Mucosa of rectum (tissue), 2 donors: ENCODE measurements at regions not wholly inside any gene's neighbourhood (a gene's known extent, or its start where the extent isn't known, plus 50 kb on each side); places are given as distances from the start of the nearest gene placed in this dataset.

Experiments used
- H3K27ac ChIP-seq, 2 donors: one replicate each; pipeline ENCODE4 v1.7.0; 2013; ENCODE audit warnings: inconsistent platforms in 2 of 2, low read depth in 2 of 2, low read length in 2 of 2
- H3K27me3 ChIP-seq, 2 donors: one replicate each; pipeline ENCODE4 v1.7.0; 2013; ENCODE audit warnings: low read length in 2 of 2; ENCODE audit not compliant: control insufficient read depth in 2 of 2, insufficient read depth in 2 of 2
- H3K36me3 ChIP-seq, 2 donors: one replicate each; pipeline ENCODE4 v1.7.0; 2013; ENCODE audit warnings: low read length in 2 of 2; ENCODE audit not compliant: control insufficient read depth in 2 of 2, insufficient read depth in 2 of 2
- H3K4me1 ChIP-seq, 2 donors: one replicate each; pipeline ENCODE4 v1.7.0; 2013; ENCODE audit warnings: low read length in 2 of 2, mild to moderate bottlenecking in 1 of 2; ENCODE audit not compliant: control insufficient read depth in 2 of 2, insufficient read depth in 2 of 2
- H3K4me3 ChIP-seq, 2 donors: one replicate each; pipeline ENCODE4 v1.7.0; 2013; ENCODE audit warnings: low read length in 2 of 2
- H3K9ac ChIP-seq, 2 donors: one replicate each; pipeline ENCODE4 v1.7.0; 2013; ENCODE audit warnings: low read length in 2 of 2, low read depth in 1 of 2, mild to moderate bottlenecking in 1 of 2
- H3K9me3 ChIP-seq, 2 donors: one replicate each; pipeline ENCODE4 v1.7.0; 2013; ENCODE audit warnings: low read length in 2 of 2; ENCODE audit not compliant: control insufficient read depth in 2 of 2
- donor health status: healthy.
- donor health status: Normal muscosa, but diverticular disease.

DNA sequence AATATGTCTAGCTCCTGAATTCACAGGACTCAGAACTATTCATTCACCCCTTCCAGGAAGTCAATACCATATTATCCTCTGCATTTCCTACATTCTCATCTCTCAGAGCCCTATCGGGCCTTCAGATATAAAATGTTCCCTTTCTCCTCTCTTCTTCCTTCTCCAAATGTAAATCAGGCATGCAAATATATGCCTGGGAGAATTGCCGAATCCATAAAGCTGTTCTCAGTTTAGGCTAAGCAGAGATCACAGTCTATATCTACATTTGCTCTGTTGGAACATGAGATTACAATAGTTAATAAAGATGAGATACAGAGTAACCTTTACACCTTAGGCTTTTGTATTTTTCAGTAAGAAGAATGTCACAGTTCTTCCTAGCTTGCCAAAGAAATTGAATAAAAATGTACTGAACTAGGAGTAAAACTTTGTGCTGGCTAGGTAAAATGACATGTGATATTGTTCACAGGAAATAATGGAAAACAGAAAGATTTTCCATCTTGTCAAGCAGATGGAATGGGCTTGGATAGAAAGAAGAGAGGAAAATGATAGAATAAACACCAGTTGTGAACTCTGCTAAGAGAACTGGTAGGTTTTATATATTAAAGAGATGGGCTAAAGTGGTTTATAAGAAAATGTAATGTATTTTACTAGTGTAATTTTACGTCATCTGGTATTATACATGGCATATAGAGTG, 161.5 kb downstream of the NRIP1 start:
- no peak overlapping the region for H3K9ac ChIP-seq
- no peak overlapping the region for H3K27ac ChIP-seq
- no peak overlapping the region for H3K4me3 ChIP-seq
- no peaks in the 10 kb centered on the region for H3K27me3 ChIP-seq
- no peaks in the 10 kb centered on the region for H3K9me3 ChIP-seq
- H3K4me1 ChIP-seq: no peaks in the 10 kb centered on the region
- no peaks in the 10 kb centered on the region for H3K36me3 ChIP-seq

GRCh38 chr21:14901482-14901958, 163.3 kb downstream of the NRIP1 start:
- Histone ChIP-seq H3K4me1 (no peaks in the 10 kb centered on the region), H3K4me3 (no peak overlapping the region), H3K27me3 (no peaks in the 10 kb centered on the region), H3K9me3 (no peaks in the 10 kb centered on the region), H3K9ac (no peak overlapping the region), H3K27ac (no peak overlapping the region), H3K36me3 (no peaks in the 10 kb centered on the region)

- no peak overlapping the region for H3K9ac ChIP-seq
- no peaks in the 10 kb centered on the region for H3K36me3 ChIP-seq
- H3K27me3 ChIP-seq: no peaks in the 10 kb centered on the region
- no peaks in the 10 kb centered on the region for H3K4me1 ChIP-seq
- no peak overlapping the region for H3K27ac ChIP-seq
- H3K9me3 ChIP-seq: no peaks in the 10 kb centered on the region
- H3K4me3 ChIP-seq: no peak overlapping the region
Observed at GRCh38 chr21:14900611-14901010, 164.2 kb downstream of the NRIP1 start.

DNA sequence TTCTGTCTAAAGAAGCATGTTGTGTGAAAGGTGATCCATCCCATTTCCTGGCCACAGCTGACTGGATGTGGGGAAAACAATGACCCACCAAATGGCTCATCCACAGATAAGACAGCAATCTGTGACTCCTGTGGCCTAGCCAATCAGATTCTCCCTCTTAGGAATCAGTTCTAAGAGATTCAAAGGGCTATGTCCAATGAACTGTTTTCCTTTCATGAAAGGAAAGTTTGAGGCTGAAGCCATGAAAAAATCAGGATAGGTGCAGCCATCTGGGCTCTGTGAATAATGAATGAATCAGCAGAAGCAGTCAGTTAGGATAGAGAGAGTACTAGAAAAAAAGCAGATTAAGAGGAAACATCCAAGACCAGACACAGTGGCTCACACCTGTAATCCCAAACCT, 164.7 kb downstream of the NRIP1 start:
- Histone ChIP-seq H3K4me3 (no peak overlapping the region), H3K9me3 (no peaks in the 10 kb centered on the region), H3K36me3 (no peaks in the 10 kb centered on the region), H3K4me1 (no peaks in the 10 kb centered on the region), H3K27me3 (no peaks in the 10 kb centered on the region), H3K27ac (no peak overlapping the region), H3K9ac (no peak overlapping the region)

GRCh38 chr21:14895792-14896191, 169.0 kb downstream of the NRIP1 start:
- Histone ChIP-seq H3K4me3 (no peak overlapping the region), H3K9ac (no peak overlapping the region), H3K9me3 (no peaks in the 10 kb centered on the region), H3K36me3 (no peaks in the 10 kb centered on the region), H3K27ac (no peak overlapping the region), H3K4me1 (no peaks in the 10 kb centered on the region), H3K27me3 (no peaks in the 10 kb centered on the region)

DNA sequence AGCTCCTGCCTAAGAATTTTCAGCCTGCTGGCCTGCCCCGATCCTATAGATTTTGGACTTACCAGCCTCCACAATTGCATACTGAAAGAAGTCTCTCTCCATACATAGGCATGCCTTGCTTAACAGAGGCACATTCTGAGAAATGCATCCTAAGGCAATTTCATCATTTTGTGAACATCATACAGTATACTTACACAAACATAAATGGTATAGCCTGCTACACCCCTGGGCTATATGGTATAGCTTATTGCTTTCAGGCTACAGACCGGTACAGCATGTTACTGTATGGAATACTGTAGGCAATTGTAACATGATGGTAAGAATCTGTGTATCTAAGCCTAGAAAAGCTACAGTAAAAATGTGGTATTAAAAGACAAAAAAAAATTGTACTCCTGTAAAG, 174.7 kb downstream of the NRIP1 start:
- no peaks in the 10 kb centered on the region for H3K27me3 ChIP-seq
- no peak overlapping the region for H3K9ac ChIP-seq
- H3K36me3 ChIP-seq: no peaks in the 10 kb centered on the region
- no peak overlapping the region for H3K4me3 ChIP-seq
- H3K4me1 ChIP-seq: no peaks in the 10 kb centered on the region
- no peaks in the 10 kb centered on the region for H3K9me3 ChIP-seq
- H3K27ac ChIP-seq: no peak overlapping the region

- no peaks in the 10 kb centered on the region for H3K36me3 ChIP-seq
- no peak overlapping the region for H3K9ac ChIP-seq
- no peaks in the 10 kb centered on the region for H3K4me1 ChIP-seq
- H3K9me3 ChIP-seq: no peaks in the 10 kb centered on the region
- H3K4me3 ChIP-seq: no peak overlapping the region
- no peaks in the 10 kb centered on the region for H3K27me3 ChIP-seq
- H3K27ac ChIP-seq: no peak overlapping the region
Observed at GRCh38 chr21:14889080-14889810, 175.6 kb downstream of the NRIP1 start.

- H3K27ac ChIP-seq: no peak overlapping the region
- no peaks in the 10 kb centered on the region for H3K27me3 ChIP-seq
- H3K4me3 ChIP-seq: no peak overlapping the region
- H3K9ac ChIP-seq: no peak overlapping the region
- no peaks in the 10 kb centered on the region for H3K36me3 ChIP-seq
- H3K4me1 ChIP-seq: no peaks in the 10 kb centered on the region
- no peaks in the 10 kb centered on the region for H3K9me3 ChIP-seq
Observed at GRCh38 chr21:14888202-14888601, 176.6 kb downstream of the NRIP1 start.

GRCh38 chr21:14886001-14886400, 178.8 kb downstream of the NRIP1 start:
- Histone ChIP-seq H3K4me1 (no peaks in the 10 kb centered on the region), H3K4me3 (no peak overlapping the region), H3K9me3 (no peaks in the 10 kb centered on the region), H3K27ac (no peak overlapping the region), H3K36me3 (no peaks in the 10 kb centered on the region), H3K27me3 (no peaks in the 10 kb centered on the region), H3K9ac (no peak overlapping the region)

DNA sequence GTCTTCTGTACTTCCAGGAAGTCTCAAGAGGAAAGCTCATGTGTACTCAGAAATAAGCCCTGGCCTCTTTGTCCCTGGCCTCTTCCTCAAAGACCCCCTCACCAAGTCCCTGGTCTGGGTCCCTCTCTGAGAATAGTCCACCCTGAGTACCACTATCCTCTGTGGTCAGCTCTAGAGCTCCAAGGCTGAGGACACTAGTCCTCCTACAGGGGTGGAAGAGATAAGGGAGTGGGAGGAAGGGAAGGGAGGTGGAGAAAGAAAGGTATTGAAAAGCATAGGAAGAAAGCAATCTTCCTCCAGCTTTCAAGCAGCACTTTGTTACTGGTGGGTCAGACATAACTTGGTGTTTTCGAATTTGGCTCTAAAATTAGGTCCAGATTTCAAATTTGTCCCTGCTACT, 181.4 kb downstream of the NRIP1 start:
- no peaks in the 10 kb centered on the region for H3K9me3 ChIP-seq
- H3K4me1 ChIP-seq: no peaks in the 10 kb centered on the region

More for the DNA sequence above, 181.4 kb downstream of the NRIP1 start:
- Histone ChIP-seq H3K36me3 (no peaks in the 10 kb centered on the region), H3K27me3 (no peaks in the 10 kb centered on the region), H3K27ac (no peak overlapping the region), H3K9ac (no peak overlapping the region), H3K4me3 (no peak overlapping the region)
